MCF 10A (cell line): ENCODE measurements at regions not wholly inside any gene's neighbourhood (a gene's known extent, or its start where the extent isn't known, plus 50 kb on each side); places are given as distances from the start of the nearest gene placed in this dataset.

Experiments used
- BruUV-seq: library from RNA; stranded (reverse); fragments of 400-500 nt; replicated peaks from 2 replicates; lab custom pipeline; 2021; lab: Mats Ljungman, UMichigan
- CTCF ChIA-PET: fragments of 300-600 bp; sonication (Branson Sonifier 250); formaldehyde crosslinking; extraction: SDS; loops from one replicate; lab custom pipeline; 2021; ENCODE audit warnings: antibody characterized with exemption, inconsistent platforms; lab: Yijun Ruan, JAX
- POLR2A ChIA-PET: fragments of 300-600, 350-650 bp; sonication (Branson Sonifier 250); formaldehyde crosslinking; extraction: SDS; loops from one replicate; lab custom pipeline; 2020; ENCODE audit warnings: antibody characterized with exemption, inconsistent platforms; lab: Yijun Ruan, JAX
- DNase-seq: peaks from one replicate; pipeline ENCODE4 v3.0.0-alpha.2; 2018; ENCODE audit not compliant: unreplicated experiment
- H3K27ac Mint-ChIP-seq: one replicate; pipeline ENCODE4 v1.8.0; 2022; ENCODE audit warnings: mild to moderate bottlenecking, low read depth, mixed read lengths; ENCODE audit not compliant: unreplicated experiment
- H3K27me3 Mint-ChIP-seq: one replicate; pipeline ENCODE4 v1.8.0; 2022; ENCODE audit warnings: mixed read lengths; ENCODE audit not compliant: insufficient read depth, unreplicated experiment
- H3K36me3 Mint-ChIP-seq: one replicate; pipeline ENCODE4 v1.8.0; 2022; ENCODE audit warnings: mild to moderate bottlenecking, moderate library complexity, mixed read lengths; ENCODE audit not compliant: insufficient read depth, unreplicated experiment
- H3K4me1 Mint-ChIP-seq: one replicate; pipeline ENCODE4 v1.8.0; 2022; ENCODE audit warnings: mixed read lengths; ENCODE audit not compliant: insufficient read depth, unreplicated experiment
- H3K4me3 Mint-ChIP-seq: one replicate; pipeline ENCODE4 v1.8.0; 2022; ENCODE audit warnings: mild to moderate bottlenecking, moderate library complexity, mixed read lengths; ENCODE audit not compliant: unreplicated experiment
- H3K9me3 Mint-ChIP-seq: one replicate; pipeline ENCODE4 v1.8.0; 2022; ENCODE audit warnings: mixed read lengths; ENCODE audit not compliant: unreplicated experiment
- intact Hi-C: fragments of 100-400 bp; cut with micrococcal nuclease; formaldehyde crosslinking; loops from 2 replicates; pipeline ENCODE4 v1.14.1; 2022
- TF ChIP-seq, protein P1 (sequence below): fragments of 200-600 bp; IDR thresholded peaks from one replicate; pipeline ENCODE4 v1.8.0; 2022; ENCODE audit warnings: antibody characterized with exemption, mild to moderate bottlenecking; ENCODE audit not compliant: unreplicated experiment

DNA sequence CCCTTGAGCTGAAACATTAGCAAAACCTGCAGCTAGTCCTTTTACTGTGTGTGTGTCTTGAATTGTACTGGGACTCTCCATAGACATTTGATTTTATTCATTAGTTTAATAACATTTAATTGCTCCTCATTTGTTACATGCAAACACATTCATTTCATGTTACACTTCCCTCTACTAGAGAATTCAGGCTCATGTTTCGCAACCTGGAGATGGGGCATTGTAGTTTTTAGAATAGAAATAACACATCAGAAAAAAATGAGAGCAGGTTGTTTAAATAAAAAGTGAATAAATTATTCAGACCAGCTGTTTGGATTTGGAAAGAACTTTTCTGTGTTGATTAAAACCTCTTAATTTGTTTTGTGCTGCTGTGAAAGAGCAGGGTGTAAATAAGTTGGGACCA, 243.9 kb downstream of the ETV1 start:
- BruUV-seq = no TSS peak
- H3K27ac Mint-ChIP-seq = no peak overlapping the region
- no peaks in the 10 kb centered on the region for H3K4me1 Mint-ChIP-seq
- no peaks in the 10 kb centered on the region for H3K36me3 Mint-ChIP-seq
- CTCF ChIA-PET = interaction anchor here (0.6 to 3.0 kb wide), 3 partner anchors 10 to 946 kb away, joined by 3 to 11 read pairs (median 6); no protein-coding TSS in a partner anchor
- intact Hi-C loops = no loop called here
- no peak for DNase-seq
- H3K27me3 Mint-ChIP-seq = no peaks in the 10 kb centered on the region
- no peaks in the 10 kb centered on the region for H3K9me3 Mint-ChIP-seq
- TF ChIP-seq, protein P1, sequence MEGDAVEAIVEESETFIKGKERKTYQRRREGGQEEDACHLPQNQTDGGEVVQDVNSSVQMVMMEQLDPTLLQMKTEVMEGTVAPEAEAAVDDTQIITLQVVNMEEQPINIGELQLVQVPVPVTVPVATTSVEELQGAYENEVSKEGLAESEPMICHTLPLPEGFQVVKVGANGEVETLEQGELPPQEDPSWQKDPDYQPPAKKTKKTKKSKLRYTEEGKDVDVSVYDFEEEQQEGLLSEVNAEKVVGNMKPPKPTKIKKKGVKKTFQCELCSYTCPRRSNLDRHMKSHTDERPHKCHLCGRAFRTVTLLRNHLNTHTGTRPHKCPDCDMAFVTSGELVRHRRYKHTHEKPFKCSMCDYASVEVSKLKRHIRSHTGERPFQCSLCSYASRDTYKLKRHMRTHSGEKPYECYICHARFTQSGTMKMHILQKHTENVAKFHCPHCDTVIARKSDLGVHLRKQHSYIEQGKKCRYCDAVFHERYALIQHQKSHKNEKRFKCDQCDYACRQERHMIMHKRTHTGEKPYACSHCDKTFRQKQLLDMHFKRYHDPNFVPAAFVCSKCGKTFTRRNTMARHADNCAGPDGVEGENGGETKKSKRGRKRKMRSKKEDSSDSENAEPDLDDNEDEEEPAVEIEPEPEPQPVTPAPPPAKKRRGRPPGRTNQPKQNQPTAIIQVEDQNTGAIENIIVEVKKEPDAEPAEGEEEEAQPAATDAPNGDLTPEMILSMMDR = no peak
- POLR2A ChIA-PET = no interaction called here
- H3K4me3 Mint-ChIP-seq = no peak overlapping the region

DNA sequence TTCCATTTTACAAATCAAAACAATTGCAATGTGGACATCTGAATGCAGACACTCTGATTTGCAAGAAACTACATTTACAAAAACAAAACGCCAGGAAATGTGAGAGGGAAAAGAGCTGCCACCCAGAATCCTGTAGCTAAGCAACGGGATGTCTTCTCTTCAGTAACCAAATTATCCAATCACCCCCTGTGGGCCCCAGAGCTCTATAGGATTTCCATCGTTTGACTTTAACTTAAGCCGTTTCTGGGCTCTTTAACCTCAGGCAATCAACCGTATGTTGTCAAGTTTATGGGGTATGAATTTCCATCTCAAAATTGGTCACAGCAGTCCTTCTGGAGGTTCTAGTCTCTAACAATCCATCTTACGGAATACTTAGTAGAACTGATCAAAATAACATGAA, 240.5 kb downstream of the ETV1 start:
- no peaks in the 10 kb centered on the region for H3K4me1 Mint-ChIP-seq
- intact Hi-C loops = no loop called here
- ChIA-PET CTCF (interaction anchor here (0.6 kb wide), 1 partner anchor 1126 kb away, joined by 3 read pairs; no protein-coding TSS in a partner anchor), POLR2A (no interaction called here)
- no TSS peak for BruUV-seq
- no peak for DNase-seq
- H3K36me3 Mint-ChIP-seq = no peaks in the 10 kb centered on the region
- H3K27ac Mint-ChIP-seq = no peak overlapping the region
- H3K9me3 Mint-ChIP-seq = no peaks in the 10 kb centered on the region
- TF ChIP-seq, protein P1 = no peak
- H3K4me3 Mint-ChIP-seq = no peak overlapping the region
- no peaks in the 10 kb centered on the region for H3K27me3 Mint-ChIP-seq

DNA sequence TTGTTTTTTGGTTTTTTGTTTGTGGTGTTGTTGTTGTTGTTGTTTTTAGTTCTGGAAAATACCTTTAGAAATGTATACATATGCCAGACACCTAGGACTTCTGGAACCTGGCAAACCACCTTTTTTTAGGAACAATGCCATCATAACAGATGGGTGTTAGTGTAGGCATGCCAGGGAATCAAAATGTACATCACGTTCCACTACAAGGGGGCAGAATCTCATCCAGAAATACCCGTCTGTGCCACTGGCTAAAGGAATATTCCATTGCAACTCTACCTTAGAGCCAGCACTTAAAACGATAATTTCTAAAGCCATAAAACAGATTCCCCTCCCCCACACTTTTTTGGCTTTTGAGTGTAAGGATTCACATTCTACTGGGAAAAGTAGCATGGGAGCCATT, 239.8 kb downstream of the ETV1 start:
- Mint-ChIP-seq H3K4me3 (no peak overlapping the region), H3K9me3 (no peaks in the 10 kb centered on the region), H3K36me3 (no peaks in the 10 kb centered on the region), H3K27me3 (no peaks in the 10 kb centered on the region), H3K27ac (no peak overlapping the region), H3K4me1 (no peaks in the 10 kb centered on the region)
- DNase-seq = no peak
- intact Hi-C loops = no loop called here
- POLR2A ChIA-PET = no interaction called here
- BruUV-seq = no TSS peak
- CTCF ChIA-PET = interaction anchor here (0.6 kb wide), 1 partner anchor 1127 kb away, joined by 3 read pairs; no protein-coding TSS in a partner anchor
- TF ChIP-seq, protein P1 = no peak

DNA sequence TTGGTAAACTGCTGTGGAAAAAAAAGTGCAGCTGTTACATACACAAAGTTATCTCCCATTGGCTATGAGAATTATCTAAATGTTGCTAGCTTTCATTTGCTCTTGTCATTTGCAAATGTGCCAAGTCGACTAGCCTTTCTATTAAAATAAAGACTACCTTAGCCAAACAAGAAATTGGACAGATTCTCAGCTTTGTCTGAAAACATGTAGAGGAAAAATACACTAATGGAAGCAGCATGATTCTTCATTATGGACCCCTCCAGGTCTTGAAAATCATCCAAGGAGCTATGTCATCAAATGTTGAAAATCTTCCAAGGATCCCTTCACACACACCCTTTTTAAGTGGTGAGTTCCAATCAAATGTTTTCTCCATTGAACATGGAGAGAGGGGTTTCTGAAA, 237.7 kb downstream of the ETV1 start:
- CTCF ChIA-PET = interaction anchor here (0.7 kb wide), 1 partner anchor 688 kb away, joined by 3 read pairs; no protein-coding TSS in a partner anchor
- Mint-ChIP-seq H3K27me3 (no peaks in the 10 kb centered on the region), H3K27ac (no peak overlapping the region), H3K9me3 (no peaks in the 10 kb centered on the region), H3K4me1 (no peaks in the 10 kb centered on the region), H3K36me3 (no peaks in the 10 kb centered on the region), H3K4me3 (no peak overlapping the region)
- BruUV-seq = no TSS peak
- intact Hi-C loops = no loop called here
- DNase-seq = no peak
- POLR2A ChIA-PET = no interaction called here
- TF ChIP-seq, protein P1 = no peak
